Lower leg skin (tissue), 4 donors: ENCODE measurements at regions not wholly inside any gene's neighbourhood (a gene's known extent, or its start where the extent isn't known, plus 50 kb on each side); places are given as distances from the start of the nearest gene placed in this dataset.
A peak's percentile ranks its signal among the peaks of the same experiment; 100 is the strongest.

Source experiments
- DNase-seq, 2 donors: peaks; one replicate each; pipeline ENCODE4 v3.0.0-alpha.2; 2019; ENCODE audit warnings: low spot score in 2 of 2
- H3K4me3 ChIP-seq: fragments of 200-600 bp; sonication (generic); 2 replicates; pipeline ENCODE4 v1.5.1; 2017; ENCODE audit warnings: mild to moderate bottlenecking, low read depth; ENCODE audit not compliant: poor library complexity, severe bottlenecking
- CTCF ChIP-seq, 3 donors: fragments of 450-650 bp; IDR thresholded peaks; one replicate each; pipeline ENCODE4 v1.5.1; 2016; ENCODE audit warnings: antibody characterized with exemption in 3 of 3, mild to moderate bottlenecking in 3 of 3, moderate library complexity in 2 of 3
- POLR2A ChIP-seq, 2 donors: fragments of 450-650 bp; IDR thresholded peaks; one replicate each; pipeline ENCODE4 v1.6.1; 2016 to 2017; ENCODE audit warnings: antibody characterized with exemption in 2 of 2, mild to moderate bottlenecking in 1 of 2, moderate library complexity in 1 of 2
- WGBS, 2 donors: methylation state at CpG; one replicate each; pipeline ENCODE4 v1.1.5; 2018; 5-methylcytosine and 5-hydroxymethylcytosine counted together
- intact Hi-C: fragments of 100-400 bp; cut with DNase I; formaldehyde crosslinking; loops from one replicate; pipeline ENCODE4 v1.15.0; 2023; ENCODE audit warnings: low total_unique reads

GRCh38 chr12:125310461-125310860 lies 245.2 kb downstream of the AACS start:
- DNase-seq = no peak
- H3K4me3 ChIP-seq = no peak overlapping the region
- 72 to 80% methylated on average over 8 of the region's 8 CpGs for WGBS, 2 donors
- TF ChIP-seq CTCF (IDR thresholded peaks at IDR 0.05) (no peak), POLR2A (IDR thresholded peaks at IDR 0.05) (no peak)
- intact Hi-C loops = no loop called here

- H3K4me3 ChIP-seq = no peak overlapping the region
- WGBS, 2 donors = 62 to 78% methylated on average over 7 of the region's 7 CpGs
- intact Hi-C loops = no loop called here
- TF ChIP-seq CTCF (IDR thresholded peaks at IDR 0.05) (no peak), POLR2A (IDR thresholded peaks at IDR 0.05) (no peak)
- no peak for DNase-seq
These were observed 245.8 kb downstream of the AACS start for GRCh38 chr12:125311050-125311449.

GRCh38 chr12:125312471-125312870 lies 247.2 kb downstream of the AACS start:
- intact Hi-C loops = no loop called here
- no peak overlapping the region for H3K4me3 ChIP-seq
- peak in 1 of 2 donors; percentile 31 for DNase-seq
- WGBS, 2 donors = 75 to 87% methylated on average over 3 of the region's 3 CpGs
- TF ChIP-seq POLR2A (IDR thresholded peaks at IDR 0.05) (no peak), CTCF (IDR thresholded peaks at IDR 0.05) (no peak)

- intact Hi-C loops = no loop called here
- WGBS, 2 donors = 33 to 41% methylated on average over 22 of the region's 22 CpGs
- H3K4me3 ChIP-seq = no peak overlapping the region
- no peak for TF ChIP-seq CTCF (IDR thresholded peaks at IDR 0.05)
- no peak for TF ChIP-seq POLR2A (IDR thresholded peaks at IDR 0.05)
- DNase-seq = no peak
These were observed 249.0 kb downstream of the AACS start for GRCh38 chr12:125314051-125314755.

GRCh38 chr12:125315771-125316170 lies 250.5 kb downstream of the AACS start:
- WGBS, 2 donors = 75 to 100% methylated on average over 1 of the region's 1 CpG
- intact Hi-C loops = no loop called here
- DNase-seq = peak in 1 of 2 donors; percentile 61
- no peak overlapping the region for H3K4me3 ChIP-seq
- TF ChIP-seq CTCF (IDR thresholded peaks at IDR 0.05) (no peak), POLR2A (IDR thresholded peaks at IDR 0.05) (no peak)

GRCh38 chr12:125320177-125320576 lies 254.9 kb downstream of the AACS start:
- intact Hi-C loops = no loop called here
- DNase-seq = no peak
- TF ChIP-seq POLR2A (IDR thresholded peaks at IDR 0.05) (no peak), CTCF (IDR thresholded peaks at IDR 0.05) (no peak)
- WGBS, 2 donors = 87 to 90% methylated on average over 6 of the region's 6 CpGs
- H3K4me3 ChIP-seq = no peak overlapping the region
